ENCODE measurements at regions not wholly inside any gene's neighbourhood (a gene's known extent, or its start where the extent isn't known, plus 50 kb on each side); places are given as distances from the start of the nearest gene placed in this dataset. TPM values are rescaled to one million over a fixed set of nuclear protein-coding genes. Genes with fewer than 3 reads are reported as not detected.
"Not testable (repeated sequence)": the region's sequence is repeated elsewhere in the genome, so short reads cannot be mapped to it uniquely, and the experiment has no call there.

DNA sequence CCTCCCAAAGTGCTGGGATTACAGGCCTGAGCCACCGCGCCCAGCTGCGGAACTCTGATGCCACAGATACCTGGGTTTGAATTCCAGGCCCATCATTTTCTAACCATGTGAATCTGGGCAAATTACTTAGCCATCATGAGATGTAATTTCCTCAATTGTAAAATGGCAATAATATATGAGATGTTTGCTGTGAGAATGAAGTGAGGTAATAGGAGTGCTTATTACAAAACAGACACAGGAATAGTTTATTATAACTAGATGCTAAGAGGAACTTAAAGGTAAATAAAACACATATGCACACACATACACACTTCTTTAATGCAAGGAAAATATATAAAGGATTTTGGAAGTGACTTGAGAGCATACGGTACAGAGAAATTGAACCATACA is 64.7 kb upstream of the TNIK start:
- no peak overlapping the region for H3K4me3 ChIP-seq (ENCODE audit: low read depth, low read length)
- TF ChIP-seq, protein P1, sequence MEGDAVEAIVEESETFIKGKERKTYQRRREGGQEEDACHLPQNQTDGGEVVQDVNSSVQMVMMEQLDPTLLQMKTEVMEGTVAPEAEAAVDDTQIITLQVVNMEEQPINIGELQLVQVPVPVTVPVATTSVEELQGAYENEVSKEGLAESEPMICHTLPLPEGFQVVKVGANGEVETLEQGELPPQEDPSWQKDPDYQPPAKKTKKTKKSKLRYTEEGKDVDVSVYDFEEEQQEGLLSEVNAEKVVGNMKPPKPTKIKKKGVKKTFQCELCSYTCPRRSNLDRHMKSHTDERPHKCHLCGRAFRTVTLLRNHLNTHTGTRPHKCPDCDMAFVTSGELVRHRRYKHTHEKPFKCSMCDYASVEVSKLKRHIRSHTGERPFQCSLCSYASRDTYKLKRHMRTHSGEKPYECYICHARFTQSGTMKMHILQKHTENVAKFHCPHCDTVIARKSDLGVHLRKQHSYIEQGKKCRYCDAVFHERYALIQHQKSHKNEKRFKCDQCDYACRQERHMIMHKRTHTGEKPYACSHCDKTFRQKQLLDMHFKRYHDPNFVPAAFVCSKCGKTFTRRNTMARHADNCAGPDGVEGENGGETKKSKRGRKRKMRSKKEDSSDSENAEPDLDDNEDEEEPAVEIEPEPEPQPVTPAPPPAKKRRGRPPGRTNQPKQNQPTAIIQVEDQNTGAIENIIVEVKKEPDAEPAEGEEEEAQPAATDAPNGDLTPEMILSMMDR (IDR thresholded peaks at IDR 0.05; ENCODE audit: insufficient read depth, low read length): no peak
- DNase-seq (ENCODE audit: low read depth): no peak

DNA sequence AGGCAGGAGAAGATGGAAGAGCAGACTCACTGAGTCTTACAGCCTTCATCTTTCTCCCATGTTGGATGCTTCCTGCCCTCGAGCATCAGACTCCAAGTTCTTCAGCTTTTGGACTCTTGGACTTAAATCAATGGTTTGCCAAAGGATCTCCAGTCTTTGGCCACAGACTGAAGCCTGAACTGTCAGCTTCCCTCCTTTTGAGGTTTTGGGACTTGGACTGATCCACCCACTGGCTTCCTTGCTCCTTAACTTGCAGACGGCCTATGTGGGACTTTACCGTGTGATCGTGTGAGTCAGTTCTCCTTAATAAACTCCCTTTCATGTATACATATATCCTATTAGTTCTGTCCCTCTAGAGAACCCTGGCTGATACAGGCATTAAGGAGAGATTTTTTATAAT is 62.4 kb upstream of the TNIK start:
- peak; percentile 38 for DNase-seq (ENCODE audit: low read depth)
- no peak overlapping the region for H3K4me3 ChIP-seq (ENCODE audit: low read depth, low read length)
- TF ChIP-seq, protein P1 (IDR thresholded peaks at IDR 0.05; ENCODE audit: insufficient read depth, low read length): no peak

DNA sequence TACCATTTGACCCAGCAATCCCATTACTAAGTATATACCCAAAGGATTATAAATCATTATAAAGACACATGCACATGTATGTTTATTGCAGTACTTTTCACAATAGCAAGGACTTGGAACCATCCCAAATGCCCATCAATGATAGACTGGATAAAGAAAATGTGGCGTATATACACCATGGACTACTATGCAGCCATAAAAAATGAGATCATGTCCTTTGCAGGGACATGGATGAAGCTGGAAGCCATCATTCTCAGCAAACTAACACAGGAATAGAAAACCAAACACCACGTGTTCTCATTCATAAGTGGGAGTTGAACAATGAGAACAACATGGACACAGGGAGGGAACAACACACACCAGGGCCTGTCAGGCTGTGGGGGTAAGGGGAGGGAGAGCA is 59.2 kb upstream of the TNIK start:
- DNase-seq (ENCODE audit: low read depth); H3K4me3 ChIP-seq (ENCODE audit: low read depth, low read length): not testable (repeated sequence)

DNA sequence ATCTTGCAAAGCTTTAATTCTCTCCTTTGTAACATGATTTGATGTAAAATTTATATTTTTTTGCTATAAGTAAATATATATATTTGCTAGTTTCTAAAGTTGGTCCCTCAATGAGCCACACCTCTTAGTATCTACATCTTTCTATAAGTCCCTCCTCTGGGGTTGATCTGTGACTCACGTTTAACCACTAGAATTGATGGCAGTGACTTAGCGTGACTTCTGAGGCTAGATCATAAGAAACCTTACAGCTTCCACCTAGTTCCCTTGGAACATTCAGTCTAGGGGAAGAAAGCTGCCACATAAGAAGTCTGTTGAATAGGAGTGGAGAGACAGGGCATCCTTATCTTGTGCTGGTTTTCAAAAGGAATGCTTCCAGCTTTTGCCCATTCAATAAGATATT is 56.6 kb upstream of the TNIK start:
- H3K4me3 ChIP-seq (ENCODE audit: low read depth, low read length): no peak overlapping the region
- TF ChIP-seq, protein P1 (IDR thresholded peaks at IDR 0.05; ENCODE audit: insufficient read depth, low read length): no peak
- no peak for DNase-seq (ENCODE audit: low read depth)

DNA sequence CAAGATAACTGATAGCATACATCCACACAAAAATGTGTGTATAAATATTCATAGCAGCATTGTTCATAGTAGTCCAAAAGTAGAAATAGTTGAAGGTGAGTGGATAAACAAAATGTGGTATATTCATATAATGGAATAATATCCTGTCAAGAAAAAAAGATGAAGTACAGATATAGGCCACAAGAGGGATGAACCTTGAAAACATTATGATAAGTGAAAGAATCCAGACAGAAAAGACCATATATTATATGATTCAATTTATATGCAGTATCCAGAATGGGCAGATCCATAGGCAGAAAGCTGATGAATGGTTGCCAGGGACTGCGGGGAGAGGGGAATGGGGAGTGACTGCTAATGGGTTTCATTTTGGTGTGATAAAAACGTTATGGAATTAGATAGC is 54.3 kb upstream of the TNIK start:
- H3K4me3 ChIP-seq (ENCODE audit: low read depth, low read length): no peak overlapping the region
- TF ChIP-seq, protein P1 (IDR thresholded peaks at IDR 0.05; ENCODE audit: insufficient read depth, low read length): peak; percentile 29
- no peak for DNase-seq (ENCODE audit: low read depth)

DNA sequence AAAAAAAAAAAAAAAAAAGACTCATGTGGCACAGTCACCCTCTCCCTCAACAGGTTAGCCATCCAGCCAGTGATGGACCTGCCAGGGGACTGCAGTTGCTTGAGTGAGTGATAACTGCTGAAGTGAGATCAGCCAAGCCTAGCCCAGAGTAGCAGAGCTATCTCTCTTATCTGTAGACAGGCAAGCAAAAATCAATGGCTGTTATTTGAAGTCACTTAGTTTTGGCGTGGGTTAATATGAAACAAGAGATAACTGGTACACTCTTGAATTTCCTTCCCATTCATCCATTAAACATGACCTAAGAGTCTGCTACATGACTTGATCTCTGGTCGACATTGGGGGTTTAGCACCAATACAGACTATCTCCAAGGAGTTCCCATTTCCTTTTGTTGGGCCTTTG is 51.2 kb upstream of the TNIK start:
- DNase-seq (ENCODE audit: low read depth): no peak
- TF ChIP-seq, protein P1 (IDR thresholded peaks at IDR 0.05; ENCODE audit: insufficient read depth, low read length): no peak
- no peak overlapping the region for H3K4me3 ChIP-seq (ENCODE audit: low read depth, low read length)

Small RNA genes in the stretch of these regions (small RNA-seq; reads per million reads assigned to genes)
- gene AC008134.1: not detected
